ENCODE measurements at regions not wholly inside any gene's neighbourhood (a gene's known extent, or its start where the extent isn't known, plus 50 kb on each side); places are given as distances from the start of the nearest gene placed in this dataset.
"Not testable (repeated sequence)": the region's sequence is repeated elsewhere in the genome, so short reads cannot be mapped to it uniquely, and the experiment has no call there.

DNA sequence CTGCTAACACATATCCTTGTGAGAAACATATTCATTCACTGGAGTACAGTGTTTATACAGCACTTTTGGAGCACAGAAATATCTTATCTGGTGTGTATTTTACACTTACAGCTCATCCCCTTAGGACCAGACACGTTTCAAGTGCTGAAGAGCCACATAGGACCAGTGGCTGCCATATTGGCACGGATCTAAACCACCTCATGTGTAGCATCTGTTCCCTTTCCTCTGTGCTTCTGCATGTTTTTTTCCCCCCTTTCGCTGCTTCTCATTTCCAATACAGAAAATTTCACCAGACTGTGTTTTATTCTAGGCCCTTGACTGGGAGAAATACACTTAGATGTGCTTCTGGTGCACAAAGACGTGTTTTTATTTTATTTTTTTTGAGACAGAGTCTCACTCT, 69.7 kb upstream of the RBMX start:
- TF ChIP-seq, protein P1, sequence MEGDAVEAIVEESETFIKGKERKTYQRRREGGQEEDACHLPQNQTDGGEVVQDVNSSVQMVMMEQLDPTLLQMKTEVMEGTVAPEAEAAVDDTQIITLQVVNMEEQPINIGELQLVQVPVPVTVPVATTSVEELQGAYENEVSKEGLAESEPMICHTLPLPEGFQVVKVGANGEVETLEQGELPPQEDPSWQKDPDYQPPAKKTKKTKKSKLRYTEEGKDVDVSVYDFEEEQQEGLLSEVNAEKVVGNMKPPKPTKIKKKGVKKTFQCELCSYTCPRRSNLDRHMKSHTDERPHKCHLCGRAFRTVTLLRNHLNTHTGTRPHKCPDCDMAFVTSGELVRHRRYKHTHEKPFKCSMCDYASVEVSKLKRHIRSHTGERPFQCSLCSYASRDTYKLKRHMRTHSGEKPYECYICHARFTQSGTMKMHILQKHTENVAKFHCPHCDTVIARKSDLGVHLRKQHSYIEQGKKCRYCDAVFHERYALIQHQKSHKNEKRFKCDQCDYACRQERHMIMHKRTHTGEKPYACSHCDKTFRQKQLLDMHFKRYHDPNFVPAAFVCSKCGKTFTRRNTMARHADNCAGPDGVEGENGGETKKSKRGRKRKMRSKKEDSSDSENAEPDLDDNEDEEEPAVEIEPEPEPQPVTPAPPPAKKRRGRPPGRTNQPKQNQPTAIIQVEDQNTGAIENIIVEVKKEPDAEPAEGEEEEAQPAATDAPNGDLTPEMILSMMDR (IDR thresholded peaks at IDR 0.05; ENCODE audit: borderline replicate concordance, insufficient read depth, low read depth, low read length) = no peak
- no peak overlapping the region for H3K4me3 ChIP-seq (ENCODE audit: low read depth, low read length)

DNA sequence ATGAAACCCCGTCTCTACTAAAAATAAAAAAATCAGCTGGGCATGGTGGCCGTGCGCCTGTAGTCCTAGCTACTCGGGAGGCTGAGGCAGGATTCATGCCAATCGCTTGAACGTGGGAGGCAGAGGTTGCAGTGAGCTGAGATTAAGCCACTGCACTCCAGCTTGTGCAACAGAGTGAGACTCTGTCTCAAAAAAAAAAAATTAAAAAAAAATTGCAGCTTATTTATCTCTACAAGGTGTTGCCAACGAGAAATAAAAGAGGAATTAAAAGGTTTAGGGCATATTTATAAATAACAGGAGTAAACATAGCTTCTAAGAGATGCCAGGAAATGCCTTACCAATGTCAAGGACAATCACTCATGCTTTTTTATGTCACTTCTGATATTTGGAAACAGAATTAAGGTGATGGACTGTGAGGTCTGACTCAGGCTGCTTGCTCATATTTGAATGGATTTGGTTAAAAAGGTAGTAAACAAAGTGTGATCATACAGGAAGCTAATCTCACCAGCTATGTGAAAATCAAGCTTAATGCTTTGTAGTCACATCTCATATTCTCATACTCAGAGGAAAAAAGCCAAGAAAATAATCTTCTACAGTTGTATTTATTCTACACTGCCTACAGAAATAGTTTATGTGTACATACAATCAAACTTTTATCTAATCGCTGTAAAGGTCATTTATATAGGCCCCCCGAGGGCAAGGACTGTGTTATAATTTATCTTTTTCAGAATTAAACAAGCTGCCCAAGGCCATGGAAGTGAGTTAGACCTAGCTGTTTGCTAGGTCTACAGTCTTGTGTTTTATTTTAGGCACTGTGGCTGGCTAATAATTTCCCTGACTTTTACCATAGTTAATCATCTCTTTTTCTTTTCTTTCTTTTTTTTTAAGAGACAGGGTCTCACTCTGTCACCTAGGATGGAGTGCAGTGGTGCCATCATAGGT, 61.1 kb upstream of the RBMX start:
- TF ChIP-seq, protein P1 (IDR thresholded peaks at IDR 0.05; ENCODE audit: borderline replicate concordance, insufficient read depth, low read depth, low read length) = no peak
- no peak overlapping the region for H3K4me3 ChIP-seq (ENCODE audit: low read depth, low read length)

DNA sequence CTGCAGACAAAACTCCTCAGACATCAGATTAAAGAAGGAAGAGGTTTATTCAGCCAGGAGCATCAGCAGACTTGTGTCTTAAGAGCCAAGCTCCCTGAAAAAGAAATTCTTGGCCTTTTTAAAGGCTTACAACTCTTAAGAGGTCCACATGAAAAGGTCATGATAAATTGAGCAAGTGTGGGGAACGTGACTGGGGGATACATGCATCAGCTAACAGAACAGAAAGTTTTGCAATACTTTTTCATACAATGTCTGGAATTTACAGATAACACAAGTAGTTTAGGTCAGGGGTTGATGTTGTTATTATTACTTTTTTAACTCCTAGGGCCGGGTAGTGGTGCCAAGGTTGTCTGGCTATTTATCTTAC, 55.6 kb upstream of the RBMX start:
- TF ChIP-seq, protein P1 (IDR thresholded peaks at IDR 0.05; ENCODE audit: borderline replicate concordance, insufficient read depth, low read depth, low read length) = no peak

DNA sequence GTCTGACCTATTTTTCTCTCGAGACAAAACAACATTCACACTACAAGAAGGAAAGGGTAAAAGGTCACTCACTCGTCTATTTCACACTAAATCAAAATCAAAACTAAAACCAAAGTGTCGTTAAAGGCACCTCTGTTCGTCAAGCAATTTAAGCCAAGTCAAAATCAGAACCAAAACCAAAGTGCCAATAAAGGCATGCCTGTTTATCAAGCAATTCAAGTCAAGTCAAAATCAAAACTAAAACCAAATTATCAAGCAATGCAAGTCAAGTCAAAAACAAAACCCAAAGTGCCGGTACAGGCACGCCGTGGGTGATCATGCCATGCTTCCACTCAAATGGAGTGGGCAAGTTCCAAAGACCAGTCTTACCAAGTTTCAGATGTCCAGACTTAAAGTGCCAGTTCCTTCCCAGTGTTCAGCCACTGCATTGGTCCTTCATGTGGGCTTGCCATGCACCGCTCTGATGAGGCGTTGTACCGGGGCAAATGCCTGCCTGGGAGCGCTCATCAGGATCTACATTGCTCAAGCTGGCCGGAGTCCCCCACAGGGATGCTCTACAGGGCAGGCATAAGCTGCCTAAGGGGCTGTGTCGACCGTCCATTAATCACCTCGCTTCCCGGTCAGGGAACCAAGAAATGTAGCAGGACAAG, 55.1 kb upstream of the RBMX start:
- not testable (repeated sequence) for H3K4me3 ChIP-seq (ENCODE audit: low read depth, low read length)

More for the DNA sequence above, 55.6 kb upstream of the RBMX start:
- no peak overlapping the region for H3K4me3 ChIP-seq (ENCODE audit: low read depth, low read length)

DNA sequence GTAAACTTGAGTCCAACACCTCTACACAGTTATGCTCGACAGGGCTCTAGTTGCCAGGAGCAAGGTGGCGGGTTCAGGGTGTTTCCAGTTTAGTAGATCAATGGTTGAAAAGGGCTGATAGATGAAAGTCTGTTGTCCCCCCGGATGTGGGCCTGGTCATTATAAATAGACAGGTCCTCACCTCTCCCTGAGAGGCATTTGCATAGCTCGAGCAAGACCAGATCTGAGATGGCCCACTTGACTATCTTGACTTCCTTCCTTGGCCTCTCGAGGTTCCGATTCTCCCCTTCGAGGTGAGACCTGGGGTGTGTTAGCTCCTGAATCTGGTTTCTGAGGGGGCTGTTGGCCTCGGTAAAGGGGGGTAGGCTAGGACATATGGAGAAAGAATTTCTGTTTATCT, 54.1 kb upstream of the RBMX start:
- H3K4me3 ChIP-seq (ENCODE audit: low read depth, low read length) = not testable (repeated sequence)

DNA sequence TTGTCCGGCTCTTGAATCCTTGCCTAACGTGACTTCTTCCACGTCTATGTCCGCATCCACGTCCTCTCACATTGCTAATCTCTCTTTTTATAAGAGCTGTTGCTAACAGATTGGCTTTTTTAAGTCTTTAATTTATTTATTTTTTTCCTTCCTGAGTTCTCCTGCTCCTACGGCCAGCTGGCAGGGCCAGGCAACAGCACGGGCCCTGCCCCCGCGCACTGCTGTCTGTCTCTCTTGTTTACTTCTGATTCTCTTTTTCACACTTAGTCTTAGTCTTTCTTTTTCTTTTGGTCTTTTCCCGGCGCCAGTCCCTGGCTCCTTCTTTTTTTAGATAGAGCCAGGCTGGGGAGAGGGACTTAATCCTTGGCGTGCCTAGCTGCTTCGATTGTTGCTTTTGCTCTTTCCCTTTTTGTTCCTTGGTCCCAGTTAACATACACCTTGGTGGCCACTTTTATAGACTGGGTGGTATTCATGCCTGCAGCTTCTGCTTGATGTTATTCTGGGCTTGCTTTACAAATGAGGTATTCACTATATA, 53.2 kb upstream of the RBMX start:
- TF ChIP-seq, protein P1 (IDR thresholded peaks at IDR 0.05; ENCODE audit: borderline replicate concordance, insufficient read depth, low read depth, low read length) = no peak
- no peak overlapping the region for H3K4me3 ChIP-seq (ENCODE audit: low read depth, low read length)

DNA sequence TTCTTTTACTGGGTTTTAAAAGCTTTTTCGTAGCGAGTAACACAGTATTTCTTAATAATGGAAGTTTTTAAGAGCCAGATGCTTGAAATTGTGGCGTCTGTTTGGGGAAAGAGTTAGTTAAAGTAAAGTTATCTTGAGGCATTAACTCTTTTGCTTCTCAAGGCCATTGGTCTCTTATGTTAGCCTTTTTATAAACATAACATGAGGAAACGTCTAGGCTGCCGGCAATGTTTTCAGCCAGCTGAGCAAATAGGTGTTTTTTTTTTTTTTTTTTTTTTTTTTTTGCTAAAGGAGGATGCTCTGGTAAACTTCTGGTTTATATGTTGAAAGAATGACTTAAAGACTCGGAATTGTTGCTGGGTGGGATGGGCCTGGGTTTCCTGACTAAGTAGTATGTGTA, 51.1 kb upstream of the RBMX start:
- H3K4me3 ChIP-seq (ENCODE audit: low read depth, low read length) = no peak overlapping the region
- TF ChIP-seq, protein P1 (IDR thresholded peaks at IDR 0.05; ENCODE audit: borderline replicate concordance, insufficient read depth, low read depth, low read length) = no peak

Measured in GM12875 (cell line).